NCI-H226 (cell line): ENCODE measurements at regions not wholly inside any gene's neighbourhood (a gene's known extent, or its start where the extent isn't known, plus 50 kb on each side); places are given as distances from the start of the nearest gene placed in this dataset.
"Not testable (repeated sequence)": the region's sequence is repeated elsewhere in the genome, so short reads cannot be mapped to it uniquely, and the experiment has no call there.

Experiments used
- DNase-seq: peaks from one replicate; pipeline ENCODE4 v3.0.0-alpha.2; 2015

DNA sequence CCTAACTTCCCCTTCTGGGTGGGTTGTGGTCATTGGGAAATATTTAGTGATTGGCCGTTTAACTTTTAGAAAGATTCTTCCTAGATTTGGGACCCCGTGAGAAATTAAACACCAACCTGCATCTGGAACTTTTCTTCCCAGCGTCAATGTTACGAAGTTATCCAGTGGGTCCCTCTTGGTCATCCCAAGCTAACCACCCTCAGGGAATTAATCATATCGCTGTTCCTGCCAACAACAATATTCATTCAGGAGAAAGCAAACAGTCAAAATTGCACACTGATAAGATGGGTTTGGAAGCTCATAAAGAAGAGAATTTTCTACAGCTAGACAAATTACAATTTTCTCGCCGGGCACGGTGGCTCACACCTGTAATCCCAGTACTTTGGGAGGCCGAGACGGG, 121.2 kb upstream of the STX18 start:
- DNase-seq = peak; percentile 49

DNA sequence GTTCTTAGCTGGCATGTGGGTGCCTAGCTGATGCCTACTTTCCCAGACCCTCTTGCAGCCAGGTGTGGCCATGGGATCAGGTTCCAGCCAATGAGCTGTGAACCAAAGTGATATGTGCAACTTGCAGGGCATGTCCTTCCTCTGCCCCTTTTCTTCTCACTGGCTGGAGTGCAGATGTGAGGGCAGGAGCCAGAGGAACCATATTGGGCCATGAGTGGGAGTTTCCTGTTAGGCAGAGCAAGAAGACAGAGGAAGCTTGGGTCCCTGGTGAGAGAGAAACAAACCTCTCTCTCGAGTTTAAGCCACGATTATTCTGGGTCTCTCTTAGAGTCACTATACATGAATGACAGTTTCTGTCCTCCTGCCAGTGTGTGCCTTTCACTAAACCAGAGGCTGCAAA, 120.4 kb upstream of the STX18 start:
- DNase-seq = no peak

DNA sequence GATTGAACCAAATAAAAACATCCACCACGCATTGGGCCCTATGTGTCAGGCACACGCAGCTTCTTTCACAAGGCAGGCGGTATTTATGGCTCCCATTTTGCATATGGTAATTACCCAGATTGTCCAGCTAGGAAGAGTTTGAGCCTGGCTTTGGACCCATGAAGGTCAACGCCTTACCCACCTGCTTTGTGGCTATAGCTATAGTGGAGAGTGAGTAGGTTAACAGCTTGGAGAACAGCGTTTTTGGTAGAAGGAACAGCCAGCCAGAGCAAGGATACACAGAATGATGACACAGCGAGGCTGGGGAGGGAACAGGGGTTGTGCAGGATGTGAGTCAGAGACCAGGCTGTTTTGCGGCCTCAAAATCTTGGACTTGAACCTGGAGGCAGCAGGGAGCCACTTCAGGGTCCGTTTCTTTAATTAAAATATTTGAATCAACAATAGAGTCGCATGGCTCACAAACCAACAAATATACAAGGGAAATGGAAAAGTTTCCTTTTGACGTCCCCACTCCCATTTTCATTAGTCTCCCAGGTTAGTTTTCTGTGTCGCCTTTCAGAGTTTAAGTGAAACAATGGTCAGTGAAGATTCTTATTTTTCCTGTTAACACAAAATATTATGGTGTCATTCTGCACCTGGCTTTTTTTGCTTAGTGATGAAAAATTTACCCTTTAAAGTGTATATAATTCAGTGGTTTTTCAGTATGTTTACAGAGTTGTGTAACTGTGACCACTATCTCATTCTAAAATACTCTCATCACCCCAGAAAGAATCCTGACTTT, 118.2 kb upstream of the STX18 start:
- DNase-seq = peak; percentile 83

DNA sequence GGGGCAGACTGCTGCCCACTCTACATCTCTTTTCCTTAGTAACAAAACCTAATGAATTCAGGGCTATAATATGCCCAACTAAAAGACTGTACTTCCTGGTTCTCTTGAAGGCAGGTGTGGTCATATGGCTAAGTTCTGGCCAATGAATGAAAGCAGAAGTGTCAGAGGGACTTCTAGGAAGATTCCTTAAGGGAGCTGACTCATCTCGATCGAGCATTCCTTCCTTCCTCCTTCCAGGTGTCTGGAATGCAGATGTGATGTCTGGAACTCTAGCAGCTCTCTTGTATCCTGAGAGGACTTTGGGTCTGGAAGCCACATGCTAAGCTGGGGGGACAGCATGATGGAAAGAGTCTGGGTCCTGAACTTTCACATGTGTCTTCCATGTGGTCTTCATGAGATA, 116.2 kb upstream of the STX18 start:
- no peak for DNase-seq

DNA sequence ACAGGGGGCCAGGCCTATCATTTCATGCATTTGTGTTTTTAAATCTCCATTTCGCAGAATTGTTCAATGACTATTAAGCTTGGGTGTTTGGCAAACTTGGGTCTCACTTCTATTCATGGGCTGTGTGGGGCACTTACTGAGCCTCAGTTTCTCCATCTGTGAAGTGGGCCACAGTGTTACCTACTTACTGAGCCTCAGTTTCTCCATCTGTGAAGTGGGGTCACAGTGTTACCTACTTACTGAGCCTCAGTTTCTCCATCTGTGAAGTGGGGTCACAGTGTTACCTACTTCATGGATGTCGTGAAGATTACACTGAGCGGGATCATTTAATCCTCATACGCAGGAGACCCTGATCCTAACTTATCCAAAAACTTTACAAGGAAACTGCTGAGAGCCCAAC, 115.1 kb upstream of the STX18 start:
- no peak for DNase-seq

DNA sequence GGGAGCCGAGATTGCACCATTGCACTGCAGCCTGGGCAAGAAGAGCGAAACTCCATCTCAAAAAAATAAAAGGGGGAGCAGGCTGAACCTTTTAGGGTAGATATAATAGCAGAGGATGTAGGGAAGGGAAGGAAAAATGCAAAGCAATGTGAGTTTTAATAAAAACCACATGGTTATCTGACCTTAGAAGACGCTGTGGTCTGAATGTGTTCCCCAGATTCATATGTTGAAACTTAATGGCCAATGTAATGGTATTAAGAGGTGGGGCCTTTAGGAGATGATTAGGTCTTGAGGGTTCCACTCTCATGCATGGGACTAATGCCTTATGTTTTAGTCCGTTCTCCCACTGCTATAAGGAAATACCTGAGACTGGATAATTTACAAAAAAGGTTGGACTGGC, 114.1 kb upstream of the STX18 start:
- DNase-seq = no peak

DNA sequence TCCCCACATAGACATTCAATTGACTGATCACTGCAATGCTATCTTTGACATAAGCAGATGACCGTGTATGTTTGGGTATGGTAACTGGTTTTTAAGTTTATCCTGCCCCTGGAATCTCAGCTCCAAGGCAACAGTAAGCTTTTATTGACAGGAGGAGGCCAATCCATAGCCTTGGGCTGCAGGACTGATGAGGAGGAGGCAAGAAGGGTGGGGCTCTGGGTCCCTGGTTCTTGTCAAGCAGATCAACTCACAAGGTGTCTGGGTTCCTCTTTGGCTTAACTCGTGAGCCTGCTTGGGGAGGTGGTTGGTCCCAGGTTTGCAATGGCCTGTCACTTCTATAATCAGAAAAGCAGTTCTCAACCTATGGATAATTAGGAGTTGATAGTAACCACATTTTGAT, 113.2 kb upstream of the STX18 start:
- no peak for DNase-seq

DNA sequence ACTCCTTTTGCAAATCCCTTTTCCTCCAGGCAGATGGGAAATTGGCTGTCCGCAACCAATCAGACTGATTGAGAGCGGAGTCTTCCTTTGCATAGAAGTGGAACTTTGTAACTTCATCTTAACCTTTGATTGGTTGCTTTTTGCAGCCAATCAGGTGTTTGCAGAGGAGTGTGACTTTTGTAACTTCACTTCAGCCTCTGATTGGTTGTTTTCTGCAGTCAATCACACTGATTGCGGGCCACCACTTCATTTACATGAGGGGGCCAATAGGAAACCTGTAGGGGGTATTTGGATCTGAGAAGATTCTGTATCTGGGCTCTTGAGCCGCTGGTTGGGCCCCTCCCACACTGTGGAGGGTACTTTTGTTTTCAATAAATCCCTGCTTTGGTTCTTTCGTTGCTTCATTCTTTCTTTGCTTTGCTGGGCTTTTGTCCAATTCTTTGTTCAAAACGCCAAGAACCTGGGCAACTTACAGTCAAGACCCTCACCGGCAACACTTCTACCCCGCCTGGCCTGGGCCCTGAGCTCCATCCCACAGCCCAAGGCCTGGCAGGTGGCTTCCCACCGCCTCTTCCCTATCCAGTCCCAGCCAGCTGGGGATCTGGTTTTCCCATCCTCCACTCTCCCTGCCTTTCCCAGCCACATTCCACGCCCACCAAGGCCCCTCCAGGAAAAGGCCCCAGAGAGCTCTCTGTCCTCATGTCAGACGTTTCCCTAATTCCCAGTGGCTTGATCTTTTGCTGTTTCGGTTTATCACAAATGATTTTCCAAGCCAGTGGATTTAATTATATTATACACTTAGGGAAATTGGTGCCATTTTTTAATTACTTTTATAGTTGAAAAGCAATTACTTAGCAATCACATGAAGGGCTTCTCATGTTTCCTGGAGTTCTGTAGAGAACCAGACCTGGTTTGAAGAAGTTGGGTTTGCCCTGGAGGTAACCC, 110.2 kb upstream of the STX18 start:
- DNase-seq = no peak

DNA sequence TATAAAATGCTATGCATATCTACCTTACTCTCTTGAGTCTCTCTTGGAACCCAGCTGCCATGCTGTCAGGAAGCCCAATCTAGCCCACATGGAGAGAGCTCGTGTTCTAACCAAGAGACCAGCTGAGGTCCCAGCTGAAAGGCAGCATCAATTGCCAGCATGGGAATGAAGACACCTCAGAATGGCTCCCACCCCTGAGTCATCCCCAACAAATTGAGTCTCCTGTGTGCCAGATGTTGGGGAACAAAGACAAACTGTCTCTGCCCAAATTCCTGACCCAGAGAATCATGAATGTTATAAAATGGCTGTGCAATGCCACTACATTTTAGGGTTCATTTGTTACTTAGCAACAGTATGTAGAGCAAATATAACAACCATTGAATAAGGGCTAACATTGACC, 105.2 kb upstream of the STX18 start:
- DNase-seq = no peak

DNA sequence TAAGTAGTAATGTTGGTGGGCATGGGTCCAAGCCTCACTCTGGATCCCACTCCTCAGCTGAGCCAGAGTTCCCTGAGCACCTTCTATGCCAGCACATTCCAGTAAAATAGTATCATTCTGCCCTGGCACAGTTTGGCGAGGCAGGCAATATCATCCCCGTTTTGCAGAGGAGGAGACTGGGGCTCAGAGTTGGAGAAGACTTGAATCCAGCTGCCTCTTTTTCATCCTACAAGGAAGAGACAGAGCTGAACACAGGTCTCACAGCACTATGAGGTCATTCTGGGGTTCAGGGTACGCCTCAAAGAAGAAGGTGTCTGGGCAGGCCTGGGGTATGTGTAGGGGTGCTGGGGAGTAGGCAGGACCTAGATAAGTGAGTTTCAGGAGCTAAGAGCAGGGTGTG, 103.9 kb upstream of the STX18 start:
- peak; percentile 72 for DNase-seq

DNA sequence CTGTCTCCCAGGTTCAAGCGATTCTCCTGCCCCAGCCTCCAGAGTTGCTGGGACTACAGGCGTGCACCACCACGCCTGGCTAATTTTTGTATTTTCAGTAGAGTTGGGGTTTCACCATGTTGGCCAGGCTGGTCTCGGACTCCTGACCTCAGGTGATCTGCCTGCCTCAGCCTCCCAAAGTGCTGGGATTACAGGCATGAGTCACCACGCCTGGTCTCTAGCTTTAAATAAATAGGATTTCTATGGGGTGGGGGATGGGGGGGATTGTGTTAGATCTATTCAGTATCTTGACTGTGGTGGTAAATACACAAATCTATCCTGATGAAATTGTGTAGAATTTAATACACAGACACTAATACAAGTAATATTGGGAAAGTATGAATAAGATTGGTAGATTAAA, 102.4 kb upstream of the STX18 start:
- not testable (repeated sequence) for DNase-seq

DNA sequence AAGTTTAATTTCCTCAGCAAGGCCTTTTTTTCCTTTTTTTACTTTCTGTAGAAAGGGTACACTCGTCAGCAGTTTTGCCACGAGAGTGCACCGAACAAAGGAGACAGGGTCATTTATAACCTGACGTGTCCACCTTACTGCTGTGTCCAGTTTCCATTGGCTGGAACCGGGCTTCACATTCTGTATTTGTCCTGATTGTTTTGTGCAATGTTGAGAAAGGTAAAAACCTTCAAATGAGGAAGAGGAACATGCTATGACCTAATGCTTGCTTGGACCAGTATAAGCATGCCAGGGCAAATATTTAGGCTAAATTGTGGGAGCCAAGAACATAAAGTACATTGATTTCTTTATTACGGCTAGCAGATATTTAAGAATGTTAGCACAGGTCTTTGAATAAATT, 101.9 kb upstream of the STX18 start:
- DNase-seq = not testable (repeated sequence)

DNA sequence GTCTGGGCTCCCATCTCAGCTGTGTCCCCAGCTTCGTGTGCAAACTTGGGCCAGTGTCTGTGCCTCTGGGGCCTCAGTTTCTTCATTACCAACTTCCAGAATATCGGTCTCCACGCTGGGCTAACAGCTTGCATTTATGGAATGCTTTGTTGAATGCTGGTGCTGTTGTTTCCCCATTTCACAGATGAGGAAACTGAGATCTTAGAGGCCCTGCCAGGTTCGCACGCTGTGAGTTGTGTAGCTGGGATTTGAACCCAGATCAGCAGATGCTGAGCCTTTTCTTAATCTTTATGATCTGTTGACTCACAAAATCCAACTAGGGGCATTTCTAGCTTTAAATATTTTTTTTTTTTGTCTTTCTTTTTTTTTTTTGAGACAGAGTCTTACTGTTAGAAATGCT, 101.5 kb upstream of the STX18 start:
- DNase-seq = no peak

DNA sequence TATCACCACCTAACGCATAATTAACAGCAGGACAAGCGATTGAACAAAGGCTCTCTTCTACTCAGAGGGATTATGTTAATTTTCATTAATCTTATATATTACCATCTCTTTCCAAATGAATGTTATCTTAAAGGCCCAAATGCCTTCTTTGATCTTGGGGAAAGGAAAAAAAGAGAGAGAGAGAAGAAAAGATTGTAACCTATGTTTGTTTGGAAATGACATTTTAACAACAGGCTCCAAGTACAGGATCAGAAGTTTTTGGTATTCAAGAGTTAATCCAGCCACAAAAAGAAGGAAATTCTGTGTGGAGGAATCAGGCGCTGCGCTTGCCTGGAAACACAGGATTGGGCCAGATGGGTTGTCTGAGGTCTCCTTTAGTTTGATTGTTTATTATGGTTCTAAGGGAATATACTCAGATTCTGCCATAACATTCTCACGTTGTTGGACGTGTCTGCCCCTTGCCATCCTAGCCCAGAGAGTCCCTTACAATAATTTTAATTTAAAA, 100.7 kb upstream of the STX18 start:
- no peak for DNase-seq

DNA sequence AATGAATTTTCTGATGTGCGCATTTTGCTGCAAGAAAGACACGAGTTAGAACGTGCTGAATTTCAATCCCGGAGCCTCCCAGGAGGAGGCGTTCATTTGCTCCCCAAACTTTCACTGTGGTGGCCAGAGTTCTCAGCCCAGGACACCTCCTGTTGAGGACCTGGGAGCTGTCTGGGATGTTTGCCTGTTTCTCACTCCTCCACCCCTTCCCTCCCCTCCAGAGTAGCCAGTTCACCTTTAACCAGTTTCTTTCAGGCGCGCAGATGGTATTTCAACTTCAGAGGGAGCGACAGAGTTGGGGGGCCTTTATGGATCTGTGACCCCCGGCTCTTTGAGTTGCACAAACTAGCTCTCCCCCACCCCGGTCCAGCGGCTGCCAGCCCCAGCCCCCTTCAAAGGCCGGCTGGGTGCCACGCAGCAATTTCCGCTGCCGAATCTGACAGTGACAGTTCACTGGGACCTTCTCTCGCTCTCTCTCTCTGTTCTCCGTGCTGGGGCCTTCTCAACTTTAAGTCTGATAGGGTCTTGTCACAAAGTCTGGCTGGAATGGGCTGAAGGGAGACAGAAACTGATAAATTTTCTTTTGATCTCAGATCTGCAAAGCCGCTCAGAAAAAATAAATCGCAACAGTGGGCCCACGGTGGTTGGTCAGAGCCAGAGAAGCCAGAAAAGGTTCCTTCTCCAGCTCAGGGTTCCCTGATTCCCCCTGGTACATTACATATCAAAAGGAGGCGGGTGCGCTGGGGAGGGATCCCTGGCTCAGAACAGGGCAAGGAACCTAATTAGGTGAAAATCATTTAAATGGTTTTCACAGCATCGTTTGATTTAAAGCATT, 100.0 kb upstream of the STX18 start:
- no peak for DNase-seq

DNA sequence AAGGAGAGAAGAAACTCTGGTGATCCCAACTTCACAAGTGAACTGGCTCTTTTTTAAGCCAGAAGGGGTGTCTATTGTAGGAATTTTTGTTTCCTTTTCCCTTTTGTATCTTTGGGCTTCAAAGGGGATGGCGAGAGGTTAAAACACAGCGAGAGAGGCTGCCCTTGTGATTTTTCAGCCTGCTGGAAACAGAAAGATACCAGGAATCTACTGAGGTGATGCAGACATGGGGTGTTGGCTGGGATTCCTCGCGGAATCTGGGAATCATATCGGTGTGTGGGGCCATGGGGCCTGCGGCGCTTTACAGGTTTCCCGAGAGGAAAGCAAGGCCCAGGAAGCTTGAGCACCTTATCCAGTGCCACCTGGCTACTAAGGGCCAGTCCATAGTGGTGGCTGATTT, 99.4 kb upstream of the STX18 start:
- DNase-seq = no peak

DNA sequence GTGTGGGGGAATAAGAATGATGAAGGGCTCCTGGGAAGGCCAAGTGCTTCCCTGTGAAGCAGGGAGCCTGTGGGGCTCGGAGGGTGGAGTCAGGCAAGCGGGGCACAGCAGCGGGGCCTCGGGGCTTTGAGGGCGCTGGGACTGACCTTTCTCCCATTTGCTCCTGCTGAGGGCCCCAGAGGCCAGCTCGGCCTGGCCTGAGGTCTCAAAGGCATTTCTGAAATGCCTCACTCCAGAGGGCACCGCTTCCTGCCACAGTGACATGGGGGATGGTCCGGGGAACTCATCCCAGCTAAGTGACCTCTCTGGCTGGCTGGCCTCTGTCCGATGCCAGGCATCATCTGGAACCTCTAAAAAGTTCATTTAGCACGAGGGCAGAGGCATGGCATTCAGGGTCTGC, 98.8 kb upstream of the STX18 start:
- no peak for DNase-seq

DNA sequence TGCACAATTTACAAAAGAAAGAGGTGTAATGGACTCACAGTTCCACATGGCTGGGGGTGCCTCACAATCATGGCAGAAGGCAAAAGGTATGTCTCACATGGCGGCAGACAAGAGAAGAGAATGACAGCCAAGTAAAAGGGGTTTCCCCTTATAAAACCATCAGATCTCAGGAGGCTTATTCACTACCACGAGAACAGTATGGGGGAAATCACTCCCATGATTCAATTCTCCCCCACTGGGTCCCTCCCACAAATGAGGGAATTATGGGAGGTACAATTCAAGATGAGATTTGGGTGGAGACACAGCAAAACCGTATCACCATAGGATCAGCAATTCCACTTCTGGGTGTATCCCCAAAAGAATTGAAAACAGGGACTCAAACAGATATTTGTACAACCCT, 97.5 kb upstream of the STX18 start:
- DNase-seq = no peak

DNA sequence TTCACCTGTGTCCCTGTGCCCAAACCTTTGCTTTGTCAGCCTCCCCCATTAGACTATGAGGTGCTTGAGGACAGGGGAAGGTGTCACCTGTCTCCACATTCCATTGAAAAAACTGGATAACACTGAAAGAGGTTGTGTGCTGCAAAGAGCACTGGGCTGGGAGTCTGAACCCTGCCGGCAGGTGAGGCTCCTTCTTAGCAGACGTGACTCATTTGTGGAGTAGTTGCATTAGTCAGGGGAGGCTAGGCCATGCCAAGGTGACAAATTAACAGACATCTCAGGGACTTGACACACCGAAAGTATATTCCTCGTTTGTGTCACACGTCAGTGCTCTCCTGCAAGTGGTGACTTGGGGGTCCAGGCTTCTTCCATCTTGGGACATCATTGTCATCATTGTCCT, 95.9 kb upstream of the STX18 start:
- DNase-seq = no peak

DNA sequence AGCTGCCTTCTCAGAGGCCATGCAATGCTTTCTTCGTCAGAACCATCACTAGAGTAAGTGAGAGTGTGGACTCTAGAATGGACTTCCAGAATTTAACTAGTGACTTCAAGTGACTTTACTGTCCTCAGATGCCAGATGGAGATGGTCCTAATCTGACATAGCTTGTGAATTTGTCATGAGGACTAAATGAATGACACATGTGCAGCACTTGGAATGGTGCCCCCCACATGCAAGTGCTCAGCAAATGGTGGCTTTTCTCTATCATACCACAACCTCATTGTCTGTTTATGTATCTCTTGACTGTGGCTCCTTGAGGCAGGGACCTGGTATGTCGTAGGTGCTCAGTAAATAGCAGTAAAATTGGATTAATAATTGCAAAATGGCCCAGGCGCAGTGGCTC, 91.6 kb upstream of the STX18 start:
- DNase-seq = no peak

DNA sequence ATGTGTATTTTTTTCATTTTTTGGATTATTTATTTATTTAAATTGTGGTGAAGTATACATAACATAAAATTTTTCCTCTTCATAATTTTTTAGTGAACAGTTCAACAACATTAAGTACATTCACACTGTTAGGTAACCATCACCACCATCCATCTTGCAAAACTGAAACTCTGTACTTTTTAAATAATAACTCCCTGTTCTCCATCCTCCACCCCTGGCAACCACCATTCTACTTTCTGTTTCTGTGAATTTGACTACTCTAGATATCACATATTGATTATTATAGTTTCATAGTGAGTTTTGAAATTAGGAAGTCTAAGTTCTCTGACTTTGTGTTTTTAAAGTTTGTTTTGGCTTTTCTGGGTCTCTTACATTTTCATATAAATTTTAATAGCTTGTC, 89.3 kb upstream of the STX18 start:
- DNase-seq = no peak

DNA sequence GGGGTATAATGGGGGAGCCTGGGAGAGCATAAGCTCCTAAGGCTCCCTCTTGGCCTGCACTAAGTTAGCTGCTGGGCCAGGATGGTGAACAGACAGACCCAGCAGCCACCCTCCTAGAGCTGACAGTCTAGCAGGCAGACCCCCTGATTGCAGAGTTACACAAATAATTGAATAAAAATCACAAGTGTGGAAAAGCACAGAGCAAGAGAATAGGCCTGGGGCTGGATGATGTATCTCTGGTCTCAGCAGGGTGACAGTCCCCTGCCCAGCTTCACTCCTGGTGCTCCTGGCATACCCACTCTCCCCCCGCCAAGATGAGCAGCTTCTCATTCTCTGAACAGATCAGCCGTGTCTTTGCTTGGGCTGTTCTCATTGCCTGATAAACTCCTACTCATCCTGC, 86.1 kb upstream of the STX18 start:
- no peak for DNase-seq

DNA sequence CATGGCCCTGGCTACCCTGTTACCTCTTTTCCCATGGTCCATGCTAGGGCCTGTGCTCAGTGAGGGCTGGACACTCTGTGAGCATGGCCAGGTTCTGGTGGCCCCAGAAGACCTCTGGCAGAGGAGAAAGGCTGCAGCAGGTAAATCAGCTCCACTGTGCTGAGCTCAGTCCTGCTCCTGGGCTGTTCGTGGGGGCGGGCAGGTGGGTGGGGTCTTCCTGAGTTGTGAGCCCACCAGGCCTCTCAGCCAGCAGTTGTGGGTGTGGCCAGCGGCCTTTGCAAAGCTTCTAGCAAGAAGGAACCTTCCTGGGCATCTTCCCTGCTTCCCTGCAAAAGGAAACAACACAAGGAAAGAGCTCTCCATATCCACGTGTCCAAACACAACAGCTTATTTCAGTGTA, 85.3 kb upstream of the STX18 start:
- DNase-seq = no peak
